K562 (cell line): ENCODE measurements at regions not wholly inside any gene's neighbourhood (a gene's known extent, or its start where the extent isn't known, plus 50 kb on each side); places are given as distances from the start of the nearest gene placed in this dataset.

Experiments
- KLF1 ChIP-seq: fragments of 450-650 bp; IDR thresholded peaks from 2 replicates; pipeline ENCODE4 v1.6.1; 2016; ENCODE audit warnings: missing genetic modification characterization, missing compliant biosample characterization
- MEF2A ChIP-seq: IDR thresholded peaks from 2 replicates; pipeline ENCODE4 v1.6.1; 2011; ENCODE audit warnings: low read depth, mild to moderate bottlenecking, low read length, moderate library complexity; ENCODE audit not compliant: control insufficient read depth
- POLR2A ChIP-seq: fragments of 450-650 bp; conservative IDR thresholded peaks from 2 replicates; pipeline ENCODE4 v1.6.1; 2016
- SAFB2 ChIP-seq: fragments of 200-400 bp; formaldehyde crosslinking; IDR thresholded peaks from 2 replicates; pipeline ENCODE4 v1.6.1; 2018; ENCODE audit warnings: borderline replicate concordance, low read length, low read depth, moderate library complexity; ENCODE audit not compliant: severe bottlenecking
- SIN3A ChIP-seq, 2 experiments: fragments of 150-350 bp in 1 of 2; IDR thresholded peaks; 2 replicates each; pipeline ENCODE4 v1.6.1; 2011 to 2016; ENCODE audit warnings: borderline replicate concordance in 2 of 2, low read depth in 2 of 2, low read length in 2 of 2, mild to moderate bottlenecking in 2 of 2, moderate library complexity in 2 of 2; ENCODE audit not compliant: control insufficient read depth in 1 of 2
- SMAD1 ChIP-seq: fragments of 150-350 bp; IDR thresholded peaks from 2 replicates; pipeline ENCODE4 v1.6.1; 2014; ENCODE audit warnings: low read length, low read depth; ENCODE audit not compliant: partially characterized antibody
- SRF ChIP-seq, 2 experiments: fragments of 250-450, 450-650 bp in 1 of 2; sonication (Bioruptor Pico) in 1 of 2; sonication (generic) in 1 of 2; formaldehyde crosslinking; IDR thresholded peaks; 2 replicates each; pipeline versions ENCODE4 v1.5.0 to v1.5.1; 2020 to 2022; ENCODE audit warnings: mild to moderate bottlenecking in 1 of 2, missing genetic modification reagents in 1 of 2
- ZNF717 ChIP-seq: fragments of 250-450 bp; sonication (Bioruptor Pico); IDR thresholded peaks from 2 replicates; pipeline ENCODE4 v1.5.0; 2021
- TF ChIP-seq, protein P1 (sequence below), 3 experiments: IDR thresholded peaks in 2 of 3; conservative IDR thresholded peaks in 1 of 3; 2 replicates each; pipeline ENCODE4 v1.5.1; 2011 to 2012; ENCODE audit warnings: low read length in 3 of 3, mild to moderate bottlenecking in 3 of 3, control low read depth in 2 of 3, improper control_type of control experiment in 1 of 3, inconsistent platforms in 1 of 3, low read depth in 1 of 3, mixed read lengths in 1 of 3, moderate library complexity in 1 of 3; ENCODE audit not compliant: insufficient read depth in 2 of 3
- TF ChIP-seq, protein P2 (sequence below), 2 experiments: IDR thresholded peaks; 2 replicates each; pipeline ENCODE4 v1.6.1; 2011; ENCODE audit warnings: borderline replicate concordance in 1 of 2, control low read depth in 1 of 2, low read depth in 1 of 2, low read length in 1 of 2, mild to moderate bottlenecking in 1 of 2, mixed read lengths in 1 of 2, moderate library complexity in 1 of 2; ENCODE audit not compliant: insufficient read depth in 1 of 2, insufficient read length in 1 of 2, poor library complexity in 1 of 2, severe bottlenecking in 1 of 2; ENCODE audit errors: extremely low read depth in 1 of 2

DNA sequence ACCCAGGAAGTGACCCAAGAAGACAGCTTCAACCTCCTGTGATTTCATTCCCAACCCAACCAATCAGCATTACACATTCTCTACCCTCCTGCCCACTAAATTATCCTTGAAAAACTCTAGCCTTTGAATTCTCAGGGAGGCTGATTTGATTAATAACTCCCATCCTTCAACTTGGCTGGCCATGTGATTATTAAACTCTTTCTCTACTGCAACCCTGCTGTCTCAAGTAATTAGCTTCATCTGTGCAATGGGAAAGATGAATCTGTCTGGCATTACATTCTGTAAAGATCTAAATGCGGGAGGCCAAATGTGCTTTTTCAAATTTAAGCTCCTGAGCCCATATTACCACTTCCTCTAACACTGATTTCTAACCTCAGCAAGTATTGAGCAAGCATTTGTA lies 95.9 kb upstream of the STT3B start:
- TF ChIP-seq MEF2A = no peak
- TF ChIP-seq, protein P1, sequence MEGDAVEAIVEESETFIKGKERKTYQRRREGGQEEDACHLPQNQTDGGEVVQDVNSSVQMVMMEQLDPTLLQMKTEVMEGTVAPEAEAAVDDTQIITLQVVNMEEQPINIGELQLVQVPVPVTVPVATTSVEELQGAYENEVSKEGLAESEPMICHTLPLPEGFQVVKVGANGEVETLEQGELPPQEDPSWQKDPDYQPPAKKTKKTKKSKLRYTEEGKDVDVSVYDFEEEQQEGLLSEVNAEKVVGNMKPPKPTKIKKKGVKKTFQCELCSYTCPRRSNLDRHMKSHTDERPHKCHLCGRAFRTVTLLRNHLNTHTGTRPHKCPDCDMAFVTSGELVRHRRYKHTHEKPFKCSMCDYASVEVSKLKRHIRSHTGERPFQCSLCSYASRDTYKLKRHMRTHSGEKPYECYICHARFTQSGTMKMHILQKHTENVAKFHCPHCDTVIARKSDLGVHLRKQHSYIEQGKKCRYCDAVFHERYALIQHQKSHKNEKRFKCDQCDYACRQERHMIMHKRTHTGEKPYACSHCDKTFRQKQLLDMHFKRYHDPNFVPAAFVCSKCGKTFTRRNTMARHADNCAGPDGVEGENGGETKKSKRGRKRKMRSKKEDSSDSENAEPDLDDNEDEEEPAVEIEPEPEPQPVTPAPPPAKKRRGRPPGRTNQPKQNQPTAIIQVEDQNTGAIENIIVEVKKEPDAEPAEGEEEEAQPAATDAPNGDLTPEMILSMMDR (IDR thresholded peaks at IDR 0.05 in 2 of 3, conservative IDR thresholded peaks at IDR 0.05 in 1 of 3; ENCODE audit: insufficient read depth in 2 of 3, low read depth in 1 of 3, low read length in 3 of 3) = no peak
- no peak for TF ChIP-seq KLF1
- no peak for TF ChIP-seq ZNF717 (CRISPR knock-in tag)
- no peak for TF ChIP-seq SMAD1
- TF ChIP-seq POLR2A = no peak
- TF ChIP-seq SAFB2 = no peak
- no peak for TF ChIP-seq SRF (CRISPR knock-in tag; IDR thresholded peaks at IDR 0.05)
- no peak for TF ChIP-seq SIN3A (IDR thresholded peaks at IDR 0.05; ENCODE audit: borderline replicate concordance in 2 of 2, control insufficient read depth in 1 of 2, low read depth in 2 of 2, low read length in 2 of 2)
- TF ChIP-seq, protein P2, sequence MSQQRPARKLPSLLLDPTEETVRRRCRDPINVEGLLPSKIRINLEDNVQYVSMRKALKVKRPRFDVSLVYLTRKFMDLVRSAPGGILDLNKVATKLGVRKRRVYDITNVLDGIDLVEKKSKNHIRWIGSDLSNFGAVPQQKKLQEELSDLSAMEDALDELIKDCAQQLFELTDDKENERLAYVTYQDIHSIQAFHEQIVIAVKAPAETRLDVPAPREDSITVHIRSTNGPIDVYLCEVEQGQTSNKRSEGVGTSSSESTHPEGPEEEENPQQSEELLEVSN (IDR thresholded peaks at IDR 0.05; ENCODE audit: borderline replicate concordance in 1 of 2, extremely low read depth in 1 of 2, insufficient read depth in 1 of 2, insufficient read length in 1 of 2, low read depth in 1 of 2, low read length in 1 of 2, poor library complexity in 1 of 2, severe bottlenecking in 1 of 2) = no peak
